OCI-LY7 (cell line): ENCODE measurements at regions not wholly inside any gene's neighbourhood (a gene's known extent, or its start where the extent isn't known, plus 50 kb on each side); places are given as distances from the start of the nearest gene placed in this dataset.

Experiments
- EZH2phosphoT487 ChIP-seq: fragments of 200-600 bp; sonication (generic); IDR thresholded peaks from 2 replicates; pipeline ENCODE4 v1.6.1; 2018; ENCODE audit warnings: low read depth, borderline replicate concordance, mild to moderate bottlenecking, mixed run types, antibody characterized with exemption, low read length, moderate library complexity, mixed read lengths
- TF ChIP-seq, protein P1 (sequence below): fragments of 200-600 bp; sonication (generic); conservative IDR thresholded peaks from 2 replicates; pipeline ENCODE4 v1.5.1; 2014; ENCODE audit warnings: mild to moderate bottlenecking, antibody characterized with exemption, low read length, moderate library complexity, mixed read lengths

DNA sequence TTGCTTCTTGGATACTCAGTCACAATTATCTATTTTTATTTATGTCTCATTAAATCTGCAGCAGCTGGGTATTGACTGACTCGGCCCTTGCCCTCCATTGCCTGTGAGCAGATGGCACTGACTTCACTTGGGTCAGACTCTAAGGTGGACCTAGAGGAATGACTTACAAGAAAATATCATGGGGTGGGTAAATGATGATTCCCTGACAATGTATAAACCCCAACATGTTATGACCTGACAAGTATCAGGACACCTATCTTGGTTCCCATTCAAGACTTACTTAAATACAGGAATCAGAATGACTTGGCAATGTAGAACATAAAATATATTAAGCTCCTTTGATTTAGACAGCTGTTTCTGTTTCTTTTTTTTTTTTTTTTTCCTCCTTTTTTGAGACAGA lies 953.5 kb downstream of the CDH11 start:
- TF ChIP-seq, protein P1, sequence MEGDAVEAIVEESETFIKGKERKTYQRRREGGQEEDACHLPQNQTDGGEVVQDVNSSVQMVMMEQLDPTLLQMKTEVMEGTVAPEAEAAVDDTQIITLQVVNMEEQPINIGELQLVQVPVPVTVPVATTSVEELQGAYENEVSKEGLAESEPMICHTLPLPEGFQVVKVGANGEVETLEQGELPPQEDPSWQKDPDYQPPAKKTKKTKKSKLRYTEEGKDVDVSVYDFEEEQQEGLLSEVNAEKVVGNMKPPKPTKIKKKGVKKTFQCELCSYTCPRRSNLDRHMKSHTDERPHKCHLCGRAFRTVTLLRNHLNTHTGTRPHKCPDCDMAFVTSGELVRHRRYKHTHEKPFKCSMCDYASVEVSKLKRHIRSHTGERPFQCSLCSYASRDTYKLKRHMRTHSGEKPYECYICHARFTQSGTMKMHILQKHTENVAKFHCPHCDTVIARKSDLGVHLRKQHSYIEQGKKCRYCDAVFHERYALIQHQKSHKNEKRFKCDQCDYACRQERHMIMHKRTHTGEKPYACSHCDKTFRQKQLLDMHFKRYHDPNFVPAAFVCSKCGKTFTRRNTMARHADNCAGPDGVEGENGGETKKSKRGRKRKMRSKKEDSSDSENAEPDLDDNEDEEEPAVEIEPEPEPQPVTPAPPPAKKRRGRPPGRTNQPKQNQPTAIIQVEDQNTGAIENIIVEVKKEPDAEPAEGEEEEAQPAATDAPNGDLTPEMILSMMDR: no peak
- no peak for TF ChIP-seq EZH2phosphoT487
